HG03196 (cell line): ENCODE measurements at regions not wholly inside any gene's neighbourhood (a gene's known extent, or its start where the extent isn't known, plus 50 kb on each side); places are given as distances from the start of the nearest gene placed in this dataset.

Experiments used
- ATAC-seq: cut with Tn5 transposase; IDR thresholded peaks from one replicate; pipeline ENCODE4 v1.9.1; 2021; ENCODE audit not compliant: unreplicated experiment

DNA sequence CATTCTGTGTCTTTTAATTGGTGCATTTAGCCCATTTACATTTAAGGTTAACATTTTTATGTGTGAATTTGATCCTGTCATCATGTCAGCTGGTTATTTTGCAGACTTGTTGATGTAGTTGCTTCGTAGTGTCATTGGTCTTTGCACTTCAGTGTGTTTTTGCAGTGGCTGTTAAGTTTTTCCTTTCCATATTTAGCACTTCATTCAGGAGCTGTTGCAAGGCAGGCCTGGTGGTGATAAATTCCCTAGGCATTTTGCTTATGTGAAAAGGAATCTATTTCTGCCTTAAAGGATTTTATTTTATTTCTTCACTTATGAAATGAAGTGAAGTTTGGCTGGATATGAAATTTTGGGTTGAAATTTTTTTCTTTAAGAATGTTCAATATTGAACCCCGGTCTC, 70.2 kb upstream of the CD96 start:
- no peak for ATAC-seq

DNA sequence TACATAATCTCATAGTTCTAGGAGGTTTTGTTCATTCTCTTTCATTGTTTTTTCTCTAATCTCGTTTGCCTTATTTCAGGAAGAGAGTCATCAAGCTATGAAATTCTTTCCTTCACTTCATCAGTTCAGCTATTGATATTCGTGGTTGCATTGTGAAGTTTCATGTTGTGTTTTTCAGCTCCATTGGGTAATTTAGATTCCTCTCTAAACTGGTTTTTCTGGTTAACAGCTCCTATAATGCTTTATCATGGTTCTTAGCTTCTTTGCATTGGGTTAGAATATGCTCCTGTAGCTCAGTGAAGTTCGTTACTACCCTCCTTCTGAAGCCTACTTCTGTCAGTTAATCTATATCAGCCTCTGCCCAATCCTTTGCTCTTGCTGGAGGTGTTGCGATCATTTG, 69.4 kb upstream of the CD96 start:
- no peak for ATAC-seq

DNA sequence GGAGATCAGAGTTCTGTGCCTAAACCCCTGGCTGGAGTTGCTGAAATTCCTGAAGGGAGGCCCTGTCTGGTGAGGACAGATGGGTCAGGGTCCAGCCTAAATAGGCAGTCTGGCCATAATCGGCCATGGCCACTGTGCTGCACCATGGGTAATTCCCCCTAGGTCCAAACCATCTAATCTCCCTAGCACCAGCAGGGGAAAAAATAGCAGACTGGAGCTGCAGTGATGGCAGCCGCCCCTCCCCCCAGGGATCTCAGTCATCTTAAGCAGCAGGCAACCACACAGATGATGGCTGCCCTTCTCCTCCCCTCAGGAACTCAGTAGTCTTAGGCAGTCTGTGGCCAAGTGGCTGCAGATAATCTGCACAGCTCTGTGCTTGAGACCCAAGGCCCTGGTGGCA, 68.4 kb upstream of the CD96 start:
- no peak for ATAC-seq

DNA sequence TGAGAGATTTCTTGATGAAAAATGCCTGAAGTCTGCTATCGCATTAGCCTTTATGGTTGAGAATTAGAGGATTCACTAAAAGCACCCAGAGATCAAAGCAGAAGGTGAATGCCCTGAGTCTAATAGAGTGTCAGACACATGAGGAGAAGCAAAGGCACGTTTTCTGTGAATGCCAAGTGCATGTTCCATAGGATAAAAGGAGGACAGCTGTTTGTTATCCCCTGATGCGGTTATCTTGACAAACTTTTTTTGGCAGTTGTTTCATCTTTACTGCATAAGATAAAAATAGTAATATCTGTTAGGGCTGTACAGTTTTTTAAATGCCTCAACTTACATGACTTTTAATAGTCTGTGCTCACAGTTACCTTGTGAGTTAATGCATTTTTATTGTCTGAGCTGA, 65.3 kb upstream of the CD96 start:
- no peak for ATAC-seq

DNA sequence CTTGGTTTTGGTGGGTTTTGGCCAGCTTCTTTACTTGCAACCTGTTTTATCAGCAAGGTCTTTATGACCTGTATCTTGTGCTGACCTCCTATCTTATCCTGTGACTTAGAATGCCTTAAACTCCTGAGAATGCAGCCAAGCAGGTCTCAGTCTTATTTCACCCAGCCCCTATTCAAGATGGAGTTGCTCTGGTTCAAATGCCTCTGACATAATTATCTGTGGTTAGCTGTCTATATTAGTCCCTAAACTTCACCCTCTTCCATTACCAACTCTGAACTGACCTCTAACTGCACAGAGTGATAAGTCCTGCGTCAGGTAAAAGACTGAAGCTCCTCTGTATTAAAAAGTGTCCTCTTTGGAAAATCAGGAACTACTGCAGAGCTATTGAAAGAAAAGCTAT, 61.9 kb upstream of the CD96 start:
- no peak for ATAC-seq

DNA sequence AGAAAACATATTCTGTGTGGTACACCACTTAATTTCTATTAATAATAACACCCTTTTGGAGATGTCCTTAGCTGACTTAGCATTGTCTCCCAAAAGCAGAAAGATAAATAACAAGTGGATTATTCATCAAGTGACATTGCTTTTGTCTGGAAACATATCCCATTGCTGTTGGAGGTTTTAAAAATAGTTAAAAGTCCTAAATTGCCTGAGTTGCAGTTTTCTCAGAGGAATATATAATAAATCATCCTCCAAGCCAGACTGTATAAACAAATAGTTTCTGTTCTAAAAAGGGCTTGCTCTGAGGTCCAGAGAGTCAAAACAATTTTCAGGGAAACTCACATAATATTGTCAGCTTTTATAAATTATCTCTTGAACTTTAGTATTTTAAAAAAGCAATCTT, 60.4 kb upstream of the CD96 start:
- no peak for ATAC-seq

DNA sequence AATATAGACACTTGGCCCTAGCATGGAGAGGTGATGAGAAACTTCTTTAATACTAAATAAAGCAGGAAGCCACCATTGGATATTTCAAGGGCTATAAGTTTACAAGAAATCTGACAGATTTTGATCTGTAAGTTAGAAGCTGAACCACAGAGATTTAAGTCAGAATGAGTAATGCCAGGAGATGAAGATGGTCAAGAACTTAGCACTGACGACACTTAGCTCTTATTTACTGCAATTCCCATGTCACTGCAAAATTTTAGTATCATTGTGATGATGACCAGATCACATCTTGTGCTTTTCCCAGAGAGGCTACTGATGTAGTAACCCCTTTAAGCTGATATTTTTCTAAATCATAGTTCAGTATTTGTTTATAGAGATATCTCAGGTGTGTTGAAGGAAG, 59.4 kb upstream of the CD96 start:
- ATAC-seq, result no peak

DNA sequence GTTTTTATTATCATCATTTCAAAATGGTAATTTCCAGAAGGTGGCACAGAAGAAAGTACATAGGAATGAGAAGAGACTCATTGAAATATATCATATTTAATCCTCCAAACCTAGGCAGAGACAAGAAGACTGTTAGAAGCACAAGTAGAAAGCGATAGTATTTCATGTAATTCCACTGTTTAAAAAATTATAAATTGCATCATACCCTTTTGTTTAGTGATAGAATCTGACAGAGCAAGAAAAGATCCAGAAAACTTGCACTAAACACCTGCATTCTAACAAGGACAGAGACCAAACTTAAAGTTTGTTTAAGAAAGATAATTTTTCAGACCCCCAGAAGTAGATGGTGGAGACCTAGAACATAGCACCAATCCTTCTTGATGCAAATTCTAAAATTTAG, 56.9 kb upstream of the CD96 start:
- no peak for ATAC-seq
